GM12875 (cell line): ENCODE measurements at regions not wholly inside any gene's neighbourhood (a gene's known extent, or its start where the extent isn't known, plus 50 kb on each side); places are given as distances from the start of the nearest gene placed in this dataset.

Experiments used
- H3K4me3 ChIP-seq: one replicate; pipeline ENCODE4 v1.5.1; 2011; ENCODE audit warnings: low read depth, low read length, control low read depth
- CTCF ChIP-seq: IDR thresholded peaks from 2 replicates; pipeline ENCODE4 v1.5.1; 2011; ENCODE audit warnings: low read depth, mild to moderate bottlenecking, control low read depth, inconsistent platforms, low read length, moderate library complexity, borderline replicate concordance; ENCODE audit not compliant: insufficient read depth

GRCh38 chr1:219380463-219380862 is 206.8 kb downstream of the LYPLAL1 start:
- H3K4me3 ChIP-seq, result no peak overlapping the region
- TF ChIP-seq CTCF, result no peak

- no peak overlapping the region for H3K4me3 ChIP-seq
- TF ChIP-seq CTCF, result no peak
Measured at GRCh38 chr1:219379691-219380090, 206.0 kb downstream of the LYPLAL1 start.

GRCh38 chr1:219374636-219375035 is 201.0 kb downstream of the LYPLAL1 start:
- no peak for TF ChIP-seq CTCF
- H3K4me3 ChIP-seq, result no peak overlapping the region

- TF ChIP-seq CTCF, result no peak
- no peak overlapping the region for H3K4me3 ChIP-seq
Measured at GRCh38 chr1:219374046-219374566, 200.4 kb downstream of the LYPLAL1 start.

- no peak for TF ChIP-seq CTCF
- no peak overlapping the region for H3K4me3 ChIP-seq
Measured at GRCh38 chr1:219373616-219373935, 199.9 kb downstream of the LYPLAL1 start.

GRCh38 chr1:219372916-219373615 is 199.4 kb downstream of the LYPLAL1 start:
- no peak overlapping the region for H3K4me3 ChIP-seq
- no peak for TF ChIP-seq CTCF

- TF ChIP-seq CTCF, result no peak
- no peak overlapping the region for H3K4me3 ChIP-seq
Measured at GRCh38 chr1:219371471-219371870, 197.8 kb downstream of the LYPLAL1 start.
